Stimulated activated CD4-positive, alpha-beta T cell treated with anti-CD3 and anti-CD28 coated beads, Interleukin-1b, Interleukin-23, amount 100 ng/mL, for 24 hours (primary cell): ENCODE measurements at regions not wholly inside any gene's neighbourhood (a gene's known extent, or its start where the extent isn't known, plus 50 kb on each side); places are given as distances from the start of the nearest gene placed in this dataset.
"Not testable (repeated sequence)": the region's sequence is repeated elsewhere in the genome, so short reads cannot be mapped to it uniquely, and the experiment has no call there.

Source experiments
- DNase-seq, 4 experiments: peaks; one replicate each; pipeline ENCODE4 v3.0.0-alpha.2; 2020; ENCODE audit warnings: low read depth in 4 of 4, low spot score in 1 of 4

DNA sequence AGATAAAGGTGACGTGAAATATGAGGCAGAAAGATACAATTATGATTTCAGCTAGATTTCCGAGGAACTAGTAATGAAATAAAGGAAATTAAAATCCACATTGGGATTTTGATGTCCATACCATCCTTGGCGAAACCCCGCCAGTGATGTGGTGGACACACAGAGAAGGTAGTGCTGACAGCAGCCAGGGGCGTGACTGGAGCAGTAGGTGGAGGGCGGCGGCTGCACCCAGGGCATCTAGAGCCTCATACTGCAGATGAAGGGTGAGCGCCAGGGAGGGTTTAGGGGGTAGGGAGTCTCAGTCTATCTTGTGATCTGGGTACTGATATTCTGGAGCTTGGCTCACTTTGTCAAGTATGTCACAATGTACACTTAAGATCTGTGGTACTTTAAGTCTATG is 855.5 kb upstream of the POM121L12 start:
- no peak for DNase-seq

GRCh38 chr7:52168085-52168484 is 851.5 kb upstream of the COBL start:
- no peak for DNase-seq

- DNase-seq, result no peak
These were observed 846.7 kb upstream of the COBL start for GRCh38 chr7:52163311-52163710.

GRCh38 chr7:52161483-52161882 is 844.9 kb upstream of the COBL start:
- no peak for DNase-seq

GRCh38 chr7:52159421-52159820 is 842.8 kb upstream of the COBL start:
- not testable (repeated sequence) for DNase-seq

GRCh38 chr7:52154382-52154781 is 837.8 kb upstream of the COBL start:
- DNase-seq, result no peak

- DNase-seq, result no peak
These were observed 835.0 kb upstream of the COBL start for GRCh38 chr7:52151559-52151958.

GRCh38 chr7:52150952-52151351 is 834.3 kb upstream of the COBL start:
- DNase-seq, result no peak

- DNase-seq, result no peak
These were observed 830.4 kb upstream of the COBL start for GRCh38 chr7:52146871-52147634.

- DNase-seq, result no peak
These were observed 826.6 kb upstream of the COBL start for GRCh38 chr7:52143219-52143618.

DNA sequence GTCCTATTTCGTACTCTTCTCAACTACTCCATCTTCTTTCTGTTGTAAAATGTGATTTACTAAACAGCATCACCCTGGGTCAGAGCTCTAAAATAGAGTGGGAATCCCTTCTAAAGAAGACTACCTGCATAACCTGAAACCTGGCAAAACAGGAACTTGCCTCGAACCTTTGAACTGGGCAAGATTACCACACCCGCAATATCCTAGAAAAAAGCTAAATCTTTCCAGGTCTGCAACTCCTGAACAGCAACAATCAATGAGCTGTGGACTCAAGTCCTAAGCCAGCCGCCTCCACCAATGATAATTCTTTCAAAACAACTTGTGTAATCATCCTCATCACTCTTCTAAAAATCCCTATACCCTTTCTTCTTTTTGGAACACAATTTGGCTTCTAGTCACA is 824.2 kb upstream of the COBL start:
- no peak for DNase-seq

GRCh38 chr7:52135403-52135802 is 818.8 kb upstream of the COBL start:
- DNase-seq, result no peak

DNA sequence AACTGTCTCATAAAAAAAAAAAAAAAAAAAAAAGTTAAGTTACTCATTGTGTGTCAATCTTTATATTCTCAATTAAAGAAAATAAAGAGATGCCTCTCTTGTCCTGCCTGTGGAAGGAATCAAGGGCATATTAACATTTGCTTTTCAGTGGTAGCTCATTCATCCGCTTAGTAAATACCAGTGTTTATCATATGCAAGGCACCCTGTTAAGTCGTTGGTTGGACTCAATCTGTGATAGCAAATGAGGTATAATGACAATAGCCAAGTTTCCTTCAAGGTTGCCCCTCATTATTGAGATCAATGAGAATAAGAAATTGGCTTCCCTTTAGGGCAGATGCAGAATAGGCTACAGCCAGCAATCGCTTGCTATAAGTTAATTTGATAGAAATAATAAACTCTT is 812.7 kb upstream of the COBL start:
- DNase-seq, result no peak

- DNase-seq, result no peak
These were observed 804.3 kb upstream of the COBL start for GRCh38 chr7:52120912-52121311.

- no peak for DNase-seq
These were observed 802.9 kb upstream of the COBL start for GRCh38 chr7:52119537-52119936.

GRCh38 chr7:52114509-52114908 is 797.9 kb upstream of the COBL start:
- DNase-seq, result no peak

GRCh38 chr7:52114056-52114455 is 797.4 kb upstream of the COBL start:
- no peak for DNase-seq

- no peak for DNase-seq
These were observed 790.7 kb upstream of the COBL start for GRCh38 chr7:52107355-52107754.

GRCh38 chr7:52095861-52096260 is 779.3 kb upstream of the COBL start:
- DNase-seq, result no peak

DNA sequence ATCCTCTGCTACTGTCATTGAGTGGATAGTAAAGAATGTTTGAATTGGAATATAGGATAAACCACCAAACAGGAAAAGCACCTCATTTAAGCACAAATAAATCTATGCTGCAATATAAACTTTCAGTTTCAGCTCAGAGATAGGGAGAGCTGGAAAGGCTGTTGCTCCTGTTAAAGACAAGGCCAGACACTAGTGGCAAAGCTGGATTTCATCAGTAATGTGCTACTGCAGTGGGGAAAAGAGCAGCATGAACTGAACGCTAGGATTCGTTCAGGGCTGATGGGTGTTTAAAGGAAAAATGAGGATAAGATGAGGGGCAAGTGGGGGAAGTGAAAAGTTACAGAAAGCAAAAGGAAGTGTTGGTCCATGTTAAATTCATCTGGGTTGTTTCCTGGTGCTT is 775.4 kb upstream of the COBL start:
- DNase-seq, result no peak

DNA sequence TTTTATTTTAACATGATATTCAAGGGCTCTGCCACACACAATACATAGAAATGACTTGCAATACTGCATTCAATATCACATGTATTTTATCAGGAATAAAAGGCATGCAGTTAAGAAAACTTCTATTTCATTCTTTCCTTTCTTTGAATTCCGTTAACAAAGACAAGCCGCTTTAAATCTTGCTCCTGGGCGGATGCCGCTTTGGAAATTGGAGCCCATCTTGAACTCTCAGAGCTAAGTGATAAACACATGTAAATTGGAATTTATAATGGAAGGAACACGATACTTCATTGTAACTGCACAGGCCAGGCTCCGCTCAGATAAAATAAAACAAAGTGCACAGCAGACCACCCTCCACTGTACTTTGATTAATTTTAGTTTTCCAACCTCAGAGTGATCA is 774.5 kb upstream of the COBL start:
- DNase-seq, result no peak

DNA sequence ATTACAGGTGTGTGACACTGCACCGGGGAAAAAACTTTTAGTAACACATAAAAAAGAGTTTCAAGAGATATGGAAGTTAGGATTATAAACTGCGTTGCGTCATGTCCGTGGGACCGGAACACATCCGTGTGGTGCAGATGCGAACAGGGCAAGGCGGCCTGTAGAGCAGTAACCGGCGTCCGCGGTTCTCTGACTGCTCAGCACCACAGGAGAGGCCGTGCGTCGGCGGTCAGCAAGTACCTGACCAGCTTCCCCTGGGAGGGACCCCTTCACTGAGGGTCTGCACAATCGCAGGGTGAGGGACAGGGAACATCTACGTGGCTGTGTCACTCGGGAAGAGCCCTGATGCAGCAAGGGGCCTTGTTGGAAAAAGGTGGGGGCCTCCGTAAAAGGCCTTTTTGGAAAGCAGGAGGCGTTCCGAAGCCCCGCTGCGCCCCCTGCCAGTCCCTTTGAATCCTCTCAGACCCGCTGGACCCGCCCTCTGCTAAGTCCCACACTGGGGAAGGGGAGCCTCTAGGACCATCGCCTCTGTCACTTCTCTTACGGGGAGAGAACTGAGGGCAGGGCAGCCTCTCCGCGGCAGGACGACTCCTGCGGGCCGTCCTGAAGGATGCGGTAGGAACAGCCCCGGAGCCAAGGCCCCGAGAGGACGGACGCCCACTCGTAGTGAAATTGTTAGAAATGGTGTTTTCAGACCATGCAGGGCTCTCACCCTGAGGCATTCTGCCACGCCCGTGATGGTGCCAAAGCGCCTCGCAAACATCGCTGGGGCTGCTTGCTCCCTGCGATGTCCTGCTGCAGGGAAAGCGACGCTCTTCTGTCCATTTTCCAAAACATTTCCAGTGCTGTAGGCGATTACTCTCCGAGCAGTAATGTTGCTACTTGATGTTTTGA is 771.6 kb upstream of the COBL start:
- DNase-seq, result no peak
